ENCODE measurements at regions not wholly inside any gene's neighbourhood (a gene's known extent, or its start where the extent isn't known, plus 50 kb on each side); places are given as distances from the start of the nearest gene placed in this dataset.

GRCh38 chr10:44056967-44057805 lies 327.7 kb downstream of the CXCL12 start:
- Histone ChIP-seq H2AFZ (ENCODE audit: low read length, unreplicated experiment) (no peak overlapping the region), H3K27ac (ENCODE audit: low read depth, low read length) (no peak overlapping the region)

GRCh38 chr10:44056206-44056605 lies 328.7 kb downstream of the CXCL12 start:
- no peaks in the 10 kb centered on the region for H3K36me3 ChIP-seq (ENCODE audit: insufficient read depth, low read length)
- H3K4me3 ChIP-seq (ENCODE audit: low read depth, low read length): no peak overlapping the region
- H3K4me1 ChIP-seq (ENCODE audit: control insufficient read depth, insufficient read depth, low read length, unreplicated experiment): peaks cover 12% of the 10 kb centered on the region
- no peaks in the 10 kb centered on the region for H3K79me2 ChIP-seq (ENCODE audit: control insufficient read depth, insufficient read depth, low read length, unreplicated experiment)
- no peak overlapping the region for H3K27ac ChIP-seq (ENCODE audit: low read depth, low read length)
- peaks cover 30% of the 10 kb centered on the region for H3K27me3 ChIP-seq (ENCODE audit: insufficient read depth, low read length)
- no peak overlapping the region for H2AFZ ChIP-seq (ENCODE audit: low read length, unreplicated experiment)

More at GRCh38 chr10:44056967-44057805, 327.7 kb downstream of the CXCL12 start:
- peaks cover 2% of the 10 kb centered on the region for H3K4me1 ChIP-seq (ENCODE audit: control insufficient read depth, insufficient read depth, low read length, unreplicated experiment)
- H3K27me3 ChIP-seq (ENCODE audit: insufficient read depth, low read length): peaks cover 30% of the 10 kb centered on the region
- H3K36me3 ChIP-seq (ENCODE audit: insufficient read depth, low read length): no peaks in the 10 kb centered on the region
- H3K4me3 ChIP-seq (ENCODE audit: low read depth, low read length): no peak overlapping the region
- no peaks in the 10 kb centered on the region for H3K79me2 ChIP-seq (ENCODE audit: control insufficient read depth, insufficient read depth, low read length, unreplicated experiment)

- Histone ChIP-seq H3K4me3 (ENCODE audit: low read depth, low read length) (no peak overlapping the region), H3K27me3 (ENCODE audit: insufficient read depth, low read length) (peaks cover 25% of the 10 kb centered on the region), H2AFZ (ENCODE audit: low read length, unreplicated experiment) (no peak overlapping the region), H3K79me2 (ENCODE audit: control insufficient read depth, insufficient read depth, low read length, unreplicated experiment) (no peaks in the 10 kb centered on the region), H3K36me3 (ENCODE audit: insufficient read depth, low read length) (no peaks in the 10 kb centered on the region), H3K4me1 (ENCODE audit: control insufficient read depth, insufficient read depth, low read length, unreplicated experiment) (peaks cover 13% of the 10 kb centered on the region), H3K27ac (ENCODE audit: low read depth, low read length) (no peak overlapping the region)
These were observed 330.9 kb downstream of the CXCL12 start for GRCh38 chr10:44054046-44054445.

- Histone ChIP-seq H3K36me3 (ENCODE audit: insufficient read depth, low read length) (no peaks in the 10 kb centered on the region), H2AFZ (ENCODE audit: low read length, unreplicated experiment) (no peak overlapping the region), H3K4me3 (ENCODE audit: low read depth, low read length) (no peak overlapping the region), H3K27ac (ENCODE audit: low read depth, low read length) (no peak overlapping the region), H3K79me2 (ENCODE audit: control insufficient read depth, insufficient read depth, low read length, unreplicated experiment) (no peaks in the 10 kb centered on the region), H3K4me1 (ENCODE audit: control insufficient read depth, insufficient read depth, low read length, unreplicated experiment) (peaks cover 13% of the 10 kb centered on the region), H3K27me3 (ENCODE audit: insufficient read depth, low read length) (peaks cover 20% of the 10 kb centered on the region)
These were observed 331.5 kb downstream of the CXCL12 start for GRCh38 chr10:44053391-44053790.

- no peaks in the 10 kb centered on the region for H3K79me2 ChIP-seq (ENCODE audit: control insufficient read depth, insufficient read depth, low read length, unreplicated experiment)
- H3K36me3 ChIP-seq (ENCODE audit: insufficient read depth, low read length): no peaks in the 10 kb centered on the region
- H3K4me1 ChIP-seq (ENCODE audit: control insufficient read depth, insufficient read depth, low read length, unreplicated experiment): peaks cover 13% of the 10 kb centered on the region
- H3K27ac ChIP-seq (ENCODE audit: low read depth, low read length): no peak overlapping the region
- H2AFZ ChIP-seq (ENCODE audit: low read length, unreplicated experiment): no peak overlapping the region
- peaks cover 20% of the 10 kb centered on the region for H3K27me3 ChIP-seq (ENCODE audit: insufficient read depth, low read length)
- no peak overlapping the region for H3K4me3 ChIP-seq (ENCODE audit: low read depth, low read length)
These were observed 333.1 kb downstream of the CXCL12 start for GRCh38 chr10:44051584-44052385.

- Histone ChIP-seq H3K79me2 (ENCODE audit: control insufficient read depth, insufficient read depth, low read length, unreplicated experiment) (no peaks in the 10 kb centered on the region), H3K27ac (ENCODE audit: low read depth, low read length) (no peak overlapping the region), H3K36me3 (ENCODE audit: insufficient read depth, low read length) (no peaks in the 10 kb centered on the region), H3K4me3 (ENCODE audit: low read depth, low read length) (no peak overlapping the region), H3K4me1 (ENCODE audit: control insufficient read depth, insufficient read depth, low read length, unreplicated experiment) (peaks cover 13% of the 10 kb centered on the region), H3K27me3 (ENCODE audit: insufficient read depth, low read length) (peaks cover 16% of the 10 kb centered on the region), H2AFZ (ENCODE audit: low read length, unreplicated experiment) (no peak overlapping the region)
These were observed 333.8 kb downstream of the CXCL12 start for GRCh38 chr10:44051091-44051490.

- Histone ChIP-seq H3K79me2 (ENCODE audit: control insufficient read depth, insufficient read depth, low read length, unreplicated experiment) (no peaks in the 10 kb centered on the region), H3K4me3 (ENCODE audit: low read depth, low read length) (no peak overlapping the region), H3K36me3 (ENCODE audit: insufficient read depth, low read length) (no peaks in the 10 kb centered on the region), H3K4me1 (ENCODE audit: control insufficient read depth, insufficient read depth, low read length, unreplicated experiment) (peaks cover 13% of the 10 kb centered on the region), H3K27ac (ENCODE audit: low read depth, low read length) (no peak overlapping the region), H2AFZ (ENCODE audit: low read length, unreplicated experiment) (no peak overlapping the region), H3K27me3 (ENCODE audit: insufficient read depth, low read length) (peaks cover 6% of the 10 kb centered on the region)
These were observed 335.4 kb downstream of the CXCL12 start for GRCh38 chr10:44049301-44050015.

- Histone ChIP-seq H3K27me3 (ENCODE audit: insufficient read depth, low read length) (peaks cover 3% of the 10 kb centered on the region; the same call in 1 of the 2 replicates), H2AFZ (ENCODE audit: low read length, unreplicated experiment) (no peak overlapping the region)
These were observed 337.5 kb downstream of the CXCL12 start for GRCh38 chr10:44047361-44047760.

GRCh38 chr10:44046605-44047004 lies 338.3 kb downstream of the CXCL12 start:
- Histone ChIP-seq H2AFZ (ENCODE audit: low read length, unreplicated experiment) (no peak overlapping the region), H3K4me3 (ENCODE audit: low read depth, low read length) (no peak overlapping the region), H3K27me3 (ENCODE audit: insufficient read depth, low read length) (peaks cover 3% of the 10 kb centered on the region; the same call in 1 of the 2 replicates), H3K36me3 (ENCODE audit: insufficient read depth, low read length) (no peaks in the 10 kb centered on the region), H3K27ac (ENCODE audit: low read depth, low read length) (no peak overlapping the region), H3K4me1 (ENCODE audit: control insufficient read depth, insufficient read depth, low read length, unreplicated experiment) (peaks cover 5% of the 10 kb centered on the region), H3K79me2 (ENCODE audit: control insufficient read depth, insufficient read depth, low read length, unreplicated experiment) (no peaks in the 10 kb centered on the region)

More at GRCh38 chr10:44047361-44047760, 337.5 kb downstream of the CXCL12 start:
- Histone ChIP-seq H3K27ac (ENCODE audit: low read depth, low read length) (no peak overlapping the region), H3K4me1 (ENCODE audit: control insufficient read depth, insufficient read depth, low read length, unreplicated experiment) (peaks cover 12% of the 10 kb centered on the region), H3K36me3 (ENCODE audit: insufficient read depth, low read length) (no peaks in the 10 kb centered on the region), H3K4me3 (ENCODE audit: low read depth, low read length) (no peak overlapping the region), H3K79me2 (ENCODE audit: control insufficient read depth, insufficient read depth, low read length, unreplicated experiment) (no peaks in the 10 kb centered on the region)

- peaks cover 3% of the 10 kb centered on the region; the same call in 1 of the 2 replicates for H3K27me3 ChIP-seq (ENCODE audit: insufficient read depth, low read length)
- no peak overlapping the region for H2AFZ ChIP-seq (ENCODE audit: low read length, unreplicated experiment)
- H3K27ac ChIP-seq (ENCODE audit: low read depth, low read length): no peak overlapping the region
- no peaks in the 10 kb centered on the region for H3K36me3 ChIP-seq (ENCODE audit: insufficient read depth, low read length)
- H3K4me1 ChIP-seq (ENCODE audit: control insufficient read depth, insufficient read depth, low read length, unreplicated experiment): peaks cover 2% of the 10 kb centered on the region
- H3K4me3 ChIP-seq (ENCODE audit: low read depth, low read length): no peak overlapping the region
- H3K79me2 ChIP-seq (ENCODE audit: control insufficient read depth, insufficient read depth, low read length, unreplicated experiment): no peaks in the 10 kb centered on the region
These were observed 339.9 kb downstream of the CXCL12 start for GRCh38 chr10:44045020-44045419.

Data from ACC112 (cell line).